Amygdala (tissue), 56 donors: ENCODE measurements at regions not wholly inside any gene's neighbourhood (a gene's known extent, or its start where the extent isn't known, plus 50 kb on each side); places are given as distances from the start of the nearest gene placed in this dataset.
A peak's percentile ranks its signal among the peaks of the same experiment; 100 is the strongest.

Experiments used
- DNase-seq, 56 donors: peaks; one replicate each; lab custom pipeline; 2025; lab: John Stamatoyannopoulos, UW

- no peak for DNase-seq
Measured at GRCh38 chr15:29883126-29883525, 60.9 kb upstream of the TJP1 start.

- no peak for DNase-seq
Measured at GRCh38 chr15:29880886-29881285, 58.6 kb upstream of the TJP1 start.

- DNase-seq = no peak
Measured at GRCh38 chr15:29880341-29880740, 58.1 kb upstream of the TJP1 start.

- no peak for DNase-seq
Measured at GRCh38 chr15:29874977-29875376, 52.7 kb upstream of the TJP1 start.

GRCh38 chr15:29873947-29874411 is 51.7 kb upstream of the TJP1 start:
- DNase-seq = peak in 6 of 56 donors; percentile 22 to 47 (median 32)

GRCh38 chr15:29873264-29873663 is 51.0 kb upstream of the TJP1 start:
- DNase-seq = no peak

GRCh38 chr15:29872716-29873115 is 50.4 kb upstream of the TJP1 start:
- DNase-seq = no peak
